ENCODE measurements at regions not wholly inside any gene's neighbourhood (a gene's known extent, or its start where the extent isn't known, plus 50 kb on each side); places are given as distances from the start of the nearest gene placed in this dataset.

- no peak for DNase-seq (ENCODE audit: low read depth in 2 of 2)
These were observed 61.3 kb upstream of the GIMD1 start for GRCh38 chr4:106429885-106430284.

GRCh38 chr4:106426069-106426468 lies 57.5 kb upstream of the GIMD1 start:
- DNase-seq (ENCODE audit: low read depth in 2 of 2): no peak

- DNase-seq (ENCODE audit: low read depth in 2 of 2): no peak
These were observed 57.0 kb upstream of the GIMD1 start for GRCh38 chr4:106425576-106425975.

DNA sequence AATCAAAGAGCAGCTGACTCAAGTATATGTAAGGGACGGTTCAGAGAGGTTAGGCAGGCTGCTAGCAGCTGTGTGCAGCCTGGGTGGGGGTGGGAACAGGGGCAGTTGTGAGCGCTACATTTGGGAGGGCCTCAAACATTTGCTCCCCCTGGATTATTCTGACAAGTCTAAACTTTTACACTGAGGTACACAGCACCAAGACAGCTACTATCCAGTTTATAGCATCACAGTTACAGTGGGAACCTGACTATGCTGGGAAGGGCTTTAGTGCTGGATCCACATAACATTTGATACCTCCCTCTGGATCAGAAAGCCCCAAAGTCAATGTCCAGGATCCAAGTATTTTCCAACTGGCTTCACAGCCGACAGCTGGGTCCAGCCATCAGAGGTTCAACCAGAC lies 55.8 kb upstream of the GIMD1 start:
- no peak for DNase-seq (ENCODE audit: low read depth in 2 of 2)

DNA sequence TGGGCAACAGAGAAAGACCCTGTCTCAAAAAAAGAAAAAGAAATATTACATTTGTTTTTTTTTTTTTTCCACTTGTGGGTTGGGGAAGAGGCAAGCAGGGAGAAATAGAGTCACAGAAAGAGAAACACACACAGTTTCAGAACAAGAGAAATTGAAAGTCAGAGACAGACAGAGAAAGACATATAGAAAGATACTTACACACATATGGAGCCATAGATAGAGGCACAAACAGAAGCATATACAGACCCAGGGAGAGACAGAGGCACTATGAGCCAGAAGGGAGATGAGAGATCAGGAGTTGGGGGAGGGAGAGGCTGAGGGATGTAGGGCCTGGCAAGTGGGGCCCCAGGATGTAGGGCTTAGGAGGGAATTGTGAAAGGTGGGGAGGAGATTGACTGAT lies 55.2 kb upstream of the GIMD1 start:
- no peak for DNase-seq (ENCODE audit: low read depth in 2 of 2)

GRCh38 chr4:106422766-106423165 lies 54.2 kb upstream of the GIMD1 start:
- DNase-seq (ENCODE audit: low read depth in 2 of 2): no peak

GRCh38 chr4:106421441-106422296 lies 53.1 kb upstream of the GIMD1 start:
- DNase-seq (ENCODE audit: low read depth in 2 of 2): no peak

DNA sequence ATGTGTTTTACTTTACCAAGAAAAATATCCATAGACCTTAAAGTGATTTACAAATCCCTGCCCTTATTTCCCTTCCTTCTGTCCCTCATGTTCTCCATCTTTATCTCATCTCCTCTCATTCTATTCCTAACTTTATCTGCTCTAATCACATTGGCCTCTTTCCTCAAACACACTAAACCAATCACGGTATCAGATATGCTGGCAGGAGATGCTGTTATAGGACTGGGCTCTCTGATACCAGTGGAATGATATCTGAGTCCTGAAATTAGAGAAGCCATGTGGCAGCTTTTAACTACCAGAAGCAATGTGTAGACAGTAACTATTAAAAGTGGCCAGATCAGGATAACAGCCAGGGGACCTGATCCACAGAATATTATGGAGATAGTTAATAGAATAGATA lies 49.9 kb upstream of the GIMD1 start:
- no peak for DNase-seq (ENCODE audit: low read depth in 2 of 2)

Measured in activated CD4-positive, alpha-beta T cell treated with anti-CD3 and anti-CD28 coated beads for 24 hours (primary cell).